HepG2 (cell line): ENCODE measurements at regions not wholly inside any gene's neighbourhood (a gene's known extent, or its start where the extent isn't known, plus 50 kb on each side); places are given as distances from the start of the nearest gene placed in this dataset.

Experiments used
- ATAC-seq: fragments of 200-7000 bp; cut with Tn5 transposase; 3 replicates; pipeline ENCODE4 v1.9.1; 2020; ENCODE audit warnings: mild to moderate bottlenecking, moderate library complexity
- BruUV-seq: library from RNA; stranded (reverse); fragments of 400-500 nt; replicated peaks from 2 replicates; lab custom pipeline; 2021; lab: Mats Ljungman, UMichigan
- CTCF ChIA-PET: fragments of 300-600 bp; formaldehyde crosslinking; extraction: SDS; loops from one replicate; lab custom pipeline; 2021; ENCODE audit warnings: low total read pairs, inconsistent platforms, low intra/inter-chr PET ratio; lab: Yijun Ruan, JAX
- POLR2A ChIA-PET: fragments of 350-600 bp; sonication (Branson Sonifier 250); formaldehyde crosslinking; loops from one replicate; lab custom pipeline; 2020; ENCODE audit warnings: antibody characterized with exemption, inconsistent platforms; lab: Yijun Ruan, JAX
- DNase-seq: peaks from one replicate; pipeline ENCODE4 v3.0.0-alpha.2; 2015; ENCODE audit warnings: low spot score
- FAIRE-seq: peaks from 3 replicates; lab custom pipeline; 2011; peaks lifted over from hg19 to GRCh38; lab: Jason Lieb, UNC
- H2AFZ ChIP-seq: one replicate; pipeline ENCODE4 v1.6.1; 2011; ENCODE audit warnings: low read length, inconsistent platforms
- H3K27ac ChIP-seq: fragments of 300-600 bp; 3 replicates; pipeline ENCODE4 v1.8.0; 2011; ENCODE audit warnings: mixed run types, mild to moderate bottlenecking, mixed read lengths, low read length, inconsistent platforms; ENCODE audit not compliant: insufficient read depth; ENCODE audit errors: extremely low read length
- H3K27me3 ChIP-seq, 2 experiments: fragments of 200-600 bp in 1 of 2; 2 replicates in 1 of 2; 3 replicates in 1 of 2; pipeline versions ENCODE4 v1.6.0 to v1.8.0; 2011; ENCODE audit warnings: low read length in 2 of 2, mild to moderate bottlenecking in 2 of 2, moderate library complexity in 2 of 2, inconsistent platforms in 1 of 2; ENCODE audit not compliant: insufficient read depth in 2 of 2, control insufficient read depth in 1 of 2
- H3K36me3 ChIP-seq, 2 experiments: fragments of 200-600 bp in 1 of 2; replicated peaks in 1 of 2; 2 replicates in 1 of 2; 3 replicates in 1 of 2; pipeline versions ENCODE4 v1.5.1 to v1.8.0; 2011; ENCODE audit warnings: low read length in 2 of 2, inconsistent platforms in 1 of 2; ENCODE audit not compliant: insufficient read depth in 2 of 2, control insufficient read depth in 1 of 2
- H3K4me1 ChIP-seq: 2 replicates; pipeline ENCODE4 v1.5.1; 2012; ENCODE audit warnings: low read length, inconsistent platforms; ENCODE audit not compliant: insufficient read depth
- H3K4me2 ChIP-seq: 2 replicates; pipeline ENCODE4 v1.6.0; 2011; ENCODE audit warnings: low read depth, low read length, inconsistent platforms
- H3K4me3 ChIP-seq, 3 experiments: fragments of 200-600 bp in 1 of 3; sonication (generic), shearing (Covaris generic) in 1 of 3; replicated peaks in 1 of 3; 2 replicates each; pipeline ENCODE4 v1.5.1; 2011 to 2016; ENCODE audit warnings: low read length in 3 of 3, inconsistent platforms in 2 of 3, low read depth in 2 of 3, mild to moderate bottlenecking in 2 of 3, control low read depth in 1 of 3, mixed read lengths in 1 of 3; ENCODE audit not compliant: insufficient read depth in 1 of 3
- H3K79me2 ChIP-seq: one replicate; pipeline ENCODE4 v1.6.1; 2011; ENCODE audit warnings: low read length, inconsistent platforms; ENCODE audit not compliant: insufficient read depth
- H3K9ac ChIP-seq: 2 replicates; pipeline ENCODE4 v1.6.0; 2011; ENCODE audit warnings: mild to moderate bottlenecking, low read depth, low read length, inconsistent platforms; ENCODE audit not compliant: insufficient read depth
- H3K9me3 ChIP-seq: 2 replicates; pipeline ENCODE4 v1.5.1; 2012; ENCODE audit warnings: mild to moderate bottlenecking, low read length
- H4K20me1 ChIP-seq: 2 replicates; pipeline ENCODE4 v1.6.0; 2011; ENCODE audit warnings: inconsistent platforms, mild to moderate bottlenecking, low read length, moderate library complexity; ENCODE audit not compliant: insufficient read depth
- E2F2 ChIP-seq: sonication (generic); formaldehyde crosslinking; IDR thresholded peaks from 2 replicates; pipeline ENCODE4 v1.4.0; 2020; ENCODE audit warnings: missing genetic modification reagents, borderline replicate concordance
- FOSL2 ChIP-seq: sonication (generic); formaldehyde crosslinking; IDR thresholded peaks from 2 replicates; pipeline ENCODE4 v1.4.0; 2020; ENCODE audit warnings: missing genetic modification reagents
- ISL2 ChIP-seq: sonication (generic); formaldehyde crosslinking; IDR thresholded peaks from 2 replicates; pipeline ENCODE4 v1.5.0; 2020; ENCODE audit warnings: missing genetic modification reagents
- KIAA2018 ChIP-seq: sonication (generic); formaldehyde crosslinking; IDR thresholded peaks from 2 replicates; pipeline ENCODE4 v1.5.0; 2020; ENCODE audit warnings: mild to moderate bottlenecking, missing genetic modification reagents, borderline replicate concordance
- MBD4 ChIP-seq: IDR thresholded peaks from 2 replicates; pipeline ENCODE4 v1.6.1; 2012; ENCODE audit warnings: low read length, inconsistent platforms, borderline replicate concordance
- PITX1 ChIP-seq: sonication (generic); formaldehyde crosslinking; IDR thresholded peaks from 2 replicates; pipeline ENCODE4 v1.5.1; 2020; ENCODE audit warnings: mild to moderate bottlenecking, missing genetic modification reagents
- REPIN1 ChIP-seq: sonication (generic); formaldehyde crosslinking; IDR thresholded peaks from 2 replicates; pipeline ENCODE4 v1.8.0; 2022; ENCODE audit warnings: missing genetic modification reagents, low read depth, mild to moderate bottlenecking, borderline replicate concordance
- XRCC5 ChIP-seq: fragments of 200-400 bp; formaldehyde crosslinking; optimal IDR thresholded peaks from 2 replicates; pipeline ENCODE3; 2017; ENCODE audit warnings: mild to moderate bottlenecking, low read length
- ZIK1 ChIP-seq: sonication (generic); formaldehyde crosslinking; IDR thresholded peaks from 2 replicates; pipeline ENCODE4 v1.5.0; 2020; ENCODE audit warnings: mild to moderate bottlenecking, low read depth, missing genetic modification reagents, borderline replicate concordance
- ZNF225 ChIP-seq: sonication (generic); formaldehyde crosslinking; IDR thresholded peaks from 2 replicates; pipeline ENCODE4 v1.4.0; 2020; ENCODE audit warnings: mild to moderate bottlenecking, missing genetic modification reagents
- ZNF331 ChIP-seq: sonication (generic); formaldehyde crosslinking; IDR thresholded peaks from 2 replicates; pipeline ENCODE4 v1.4.0; 2020; ENCODE audit warnings: missing genetic modification reagents
- ZNF547 ChIP-seq: sonication (generic); formaldehyde crosslinking; IDR thresholded peaks from 2 replicates; pipeline ENCODE4 v1.5.1; 2020; ENCODE audit warnings: mild to moderate bottlenecking, missing genetic modification reagents
- ZNF652 ChIP-seq: IDR thresholded peaks from 2 replicates; pipeline ENCODE4 v1.6.1; 2016; ENCODE audit warnings: low read depth, borderline replicate concordance
- ZNF710 ChIP-seq: sonication (generic); formaldehyde crosslinking; IDR thresholded peaks from 2 replicates; pipeline ENCODE4 v1.5.0; 2020; ENCODE audit warnings: mild to moderate bottlenecking, missing genetic modification reagents, borderline replicate concordance
- WGBS: methylation state at CpG from one replicate; pipeline ENCODE4 v1.1.6; 2017; ENCODE audit warnings: low lambda C conversion rate; 5-methylcytosine and 5-hydroxymethylcytosine counted together
- in situ Hi-C: cut with HindIII; loops from 2 replicates; pipeline ENCODE4 v1.10.0; 2017; ENCODE audit warnings: low pct_unique_long_range_greater_than_20kb; ENCODE audit not compliant: extremely low pct_ligation_motif_present
- intact Hi-C: fragments of 100-400 bp; cut with micrococcal nuclease; formaldehyde crosslinking; loops from one replicate; pipeline ENCODE4 v1.10.0; 2022; ENCODE audit not compliant: unreplicated experiment

- whole genome bisulfite sequencing = 7% methylated on average over 5 of the region's 12 CpGs
- TF ChIP-seq ZNF710 (CRISPR knock-in tag) (no peak), KIAA2018 (CRISPR knock-in tag) (no peak), XRCC5 (no peak), MBD4 (no peak), PITX1 (CRISPR knock-in tag) (no peak), ZNF331 (no peak), REPIN1 (CRISPR knock-in tag) (no peak), ISL2 (CRISPR knock-in tag) (no peak), ZNF547 (CRISPR knock-in tag) (no peak), E2F2 (CRISPR knock-in tag) (no peak), ZIK1 (CRISPR knock-in tag) (no peak), FOSL2 (CRISPR knock-in tag) (no peak), ZNF225 (no peak), ZNF652 (CRISPR knock-in tag) (no peak)
Observed at GRCh38 chr2:240376739-240377138, 58.7 kb upstream of the GPC1 start.

More at GRCh38 chr2:240376739-240377138, 58.7 kb upstream of the GPC1 start:
- in situ Hi-C loops (no loop called here), intact Hi-C loops (no loop called here)
- no peaks in the 10 kb centered on the region for H3K9me3 ChIP-seq
- H3K27ac ChIP-seq = no peak overlapping the region
- H3K36me3 ChIP-seq = no peaks in the 10 kb centered on the region
- no peaks in the 10 kb centered on the region; the same call in 1 of the 2 replicates for H4K20me1 ChIP-seq
- CTCF ChIA-PET = no interaction called here
- H3K9ac ChIP-seq = no peak overlapping the region
- peaks cover 15 to 64% of the 10 kb centered on the region in 2 experiments for H3K27me3 ChIP-seq
- H3K79me2 ChIP-seq = no peaks in the 10 kb centered on the region
- no peaks in the 10 kb centered on the region for H3K4me1 ChIP-seq
- POLR2A ChIA-PET = no interaction called here
- H3K4me3 ChIP-seq = no peak overlapping the region
- DNase-seq (no peak), ATAC-seq (no peak), FAIRE-seq (no peak)
- H2AFZ ChIP-seq = no peak overlapping the region
- BruUV-seq = no TSS peak
- H3K4me2 ChIP-seq = no peak overlapping the region
